Astrocyte (in vitro differentiated cells and primary cell): ENCODE measurements at regions not wholly inside any gene's neighbourhood (a gene's known extent, or its start where the extent isn't known, plus 50 kb on each side); places are given as distances from the start of the nearest gene placed in this dataset.

Experiments used
- DNase-seq: peaks from one replicate; pipeline ENCODE4 v3.0.0-alpha.2; 2010; ENCODE audit warnings: low read depth
- FAIRE-seq: peaks from 2 replicates; lab custom pipeline; 2011; peaks lifted over from hg19 to GRCh38; lab: Jason Lieb, UNC
- H2AFZ ChIP-seq: 2 replicates; pipeline ENCODE4 v1.6.0; 2012; ENCODE audit warnings: low read depth, low read length, inconsistent platforms
- H3K27ac ChIP-seq: 2 replicates; pipeline ENCODE4 v1.5.1; 2011; ENCODE audit warnings: low read depth, low read length, inconsistent platforms
- H3K27me3 ChIP-seq: 2 replicates; pipeline ENCODE4 v1.6.0; 2011; ENCODE audit warnings: low read length, inconsistent platforms; ENCODE audit not compliant: insufficient read depth
- H3K36me3 ChIP-seq: 2 replicates; pipeline ENCODE4 v1.5.1; 2011; ENCODE audit warnings: low read length, inconsistent platforms; ENCODE audit not compliant: insufficient read depth
- H3K4me1 ChIP-seq: 2 replicates; pipeline ENCODE4 v1.5.1; 2011; ENCODE audit warnings: low read length, inconsistent platforms; ENCODE audit not compliant: insufficient read depth
- H3K4me2 ChIP-seq: 2 replicates; pipeline ENCODE4 v1.6.0; 2012; ENCODE audit warnings: low read length, inconsistent platforms
- H3K4me3 ChIP-seq: 2 replicates; pipeline ENCODE4 v1.5.1; 2011; ENCODE audit warnings: low read depth, mild to moderate bottlenecking, low read length, inconsistent platforms; ENCODE audit not compliant: insufficient read depth
- H3K79me2 ChIP-seq: 2 replicates; pipeline ENCODE4 v1.6.0; 2012; ENCODE audit warnings: mild to moderate bottlenecking, low read length, inconsistent platforms; ENCODE audit not compliant: insufficient read depth
- H3K9ac ChIP-seq: 2 replicates; pipeline ENCODE4 v1.6.0; 2012; ENCODE audit warnings: mild to moderate bottlenecking, low read length, inconsistent platforms
- H3K9me3 ChIP-seq: 2 replicates; pipeline ENCODE4 v1.5.1; 2012; ENCODE audit warnings: low read depth, mild to moderate bottlenecking, low read length, inconsistent platforms; ENCODE audit not compliant: insufficient read depth
- H4K20me1 ChIP-seq: 2 replicates; pipeline ENCODE4 v1.6.0; 2012; ENCODE audit warnings: low read length, inconsistent platforms; ENCODE audit not compliant: insufficient read depth
- H3K27ac Mint-ChIP-seq: one replicate; pipeline ENCODE4 v1.8.0; 2021; ENCODE audit warnings: mild to moderate bottlenecking, mixed read lengths; ENCODE audit not compliant: unreplicated experiment
- H3K27me3 Mint-ChIP-seq: one replicate; pipeline ENCODE4 v1.8.0; 2021; ENCODE audit warnings: low read depth, mixed read lengths; ENCODE audit not compliant: unreplicated experiment
- H3K36me3 Mint-ChIP-seq: one replicate; pipeline ENCODE4 v1.8.0; 2021; ENCODE audit warnings: low read depth, mixed read lengths; ENCODE audit not compliant: unreplicated experiment
- H3K4me1 Mint-ChIP-seq: one replicate; pipeline ENCODE4 v1.8.0; 2021; ENCODE audit warnings: low read depth, mixed read lengths; ENCODE audit not compliant: unreplicated experiment
- H3K4me3 Mint-ChIP-seq: one replicate; pipeline ENCODE4 v1.8.0; 2021; ENCODE audit warnings: mild to moderate bottlenecking, moderate library complexity, mixed read lengths; ENCODE audit not compliant: unreplicated experiment
- H3K9me3 Mint-ChIP-seq: one replicate; pipeline ENCODE4 v1.8.0; 2021; ENCODE audit warnings: mild to moderate bottlenecking, mixed read lengths; ENCODE audit not compliant: unreplicated experiment
- EZH2 ChIP-seq: IDR thresholded peaks from 2 replicates; pipeline ENCODE4 v1.6.1; 2012; ENCODE audit warnings: mild to moderate bottlenecking, low read length, inconsistent platforms; ENCODE audit not compliant: insufficient read depth
- TF ChIP-seq, protein P1 (sequence below): IDR thresholded peaks from 2 replicates; pipeline ENCODE4 v1.5.1; 2011; ENCODE audit warnings: low read depth, mild to moderate bottlenecking, inconsistent platforms, low read length, moderate library complexity; ENCODE audit not compliant: insufficient read depth

DNA sequence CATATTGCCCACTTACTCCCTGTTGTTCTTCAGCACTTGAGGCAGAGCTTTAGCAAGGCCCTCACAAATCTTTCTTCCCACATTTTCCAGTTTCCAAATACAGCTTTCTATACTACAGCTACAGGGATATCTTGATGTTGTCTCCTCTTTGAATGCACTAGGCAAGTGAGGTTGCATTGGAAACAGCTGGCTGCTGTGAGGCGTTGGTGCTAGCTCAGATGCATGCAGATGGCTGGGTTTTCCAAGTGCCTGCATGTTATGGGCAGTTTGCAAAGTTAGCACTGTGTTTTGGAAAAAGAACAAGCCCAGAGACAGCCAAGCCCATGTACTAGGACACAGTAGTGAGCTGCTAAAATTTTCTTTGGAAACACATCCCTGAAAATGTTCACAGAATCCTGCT lies 315.1 kb upstream of the RASGEF1B start:
- Histone ChIP-seq H3K36me3 (no peaks in the 10 kb centered on the region), H3K27me3 (no peaks in the 10 kb centered on the region), H3K4me1 (no peaks in the 10 kb centered on the region), H3K4me3 (no peak overlapping the region), H3K4me2 (no peak overlapping the region), H3K27ac (no peak overlapping the region), H3K79me2 (no peaks in the 10 kb centered on the region), H3K9me3 (no peaks in the 10 kb centered on the region), H3K9ac (no peak overlapping the region), H2AFZ (no peak overlapping the region), H4K20me1 (no peaks in the 10 kb centered on the region)
- FAIRE-seq (no peak), DNase-seq (no peak)
- Mint-ChIP-seq H3K4me3 (no peak overlapping the region), H3K9me3 (no peaks in the 10 kb centered on the region), H3K36me3 (no peaks in the 10 kb centered on the region), H3K4me1 (peaks cover 21% of the 10 kb centered on the region), H3K27me3 (no peaks in the 10 kb centered on the region), H3K27ac (peak overlapping the region; percentile 8)
- TF ChIP-seq EZH2 = no peak
- TF ChIP-seq, protein P1, sequence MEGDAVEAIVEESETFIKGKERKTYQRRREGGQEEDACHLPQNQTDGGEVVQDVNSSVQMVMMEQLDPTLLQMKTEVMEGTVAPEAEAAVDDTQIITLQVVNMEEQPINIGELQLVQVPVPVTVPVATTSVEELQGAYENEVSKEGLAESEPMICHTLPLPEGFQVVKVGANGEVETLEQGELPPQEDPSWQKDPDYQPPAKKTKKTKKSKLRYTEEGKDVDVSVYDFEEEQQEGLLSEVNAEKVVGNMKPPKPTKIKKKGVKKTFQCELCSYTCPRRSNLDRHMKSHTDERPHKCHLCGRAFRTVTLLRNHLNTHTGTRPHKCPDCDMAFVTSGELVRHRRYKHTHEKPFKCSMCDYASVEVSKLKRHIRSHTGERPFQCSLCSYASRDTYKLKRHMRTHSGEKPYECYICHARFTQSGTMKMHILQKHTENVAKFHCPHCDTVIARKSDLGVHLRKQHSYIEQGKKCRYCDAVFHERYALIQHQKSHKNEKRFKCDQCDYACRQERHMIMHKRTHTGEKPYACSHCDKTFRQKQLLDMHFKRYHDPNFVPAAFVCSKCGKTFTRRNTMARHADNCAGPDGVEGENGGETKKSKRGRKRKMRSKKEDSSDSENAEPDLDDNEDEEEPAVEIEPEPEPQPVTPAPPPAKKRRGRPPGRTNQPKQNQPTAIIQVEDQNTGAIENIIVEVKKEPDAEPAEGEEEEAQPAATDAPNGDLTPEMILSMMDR = no peak

DNA sequence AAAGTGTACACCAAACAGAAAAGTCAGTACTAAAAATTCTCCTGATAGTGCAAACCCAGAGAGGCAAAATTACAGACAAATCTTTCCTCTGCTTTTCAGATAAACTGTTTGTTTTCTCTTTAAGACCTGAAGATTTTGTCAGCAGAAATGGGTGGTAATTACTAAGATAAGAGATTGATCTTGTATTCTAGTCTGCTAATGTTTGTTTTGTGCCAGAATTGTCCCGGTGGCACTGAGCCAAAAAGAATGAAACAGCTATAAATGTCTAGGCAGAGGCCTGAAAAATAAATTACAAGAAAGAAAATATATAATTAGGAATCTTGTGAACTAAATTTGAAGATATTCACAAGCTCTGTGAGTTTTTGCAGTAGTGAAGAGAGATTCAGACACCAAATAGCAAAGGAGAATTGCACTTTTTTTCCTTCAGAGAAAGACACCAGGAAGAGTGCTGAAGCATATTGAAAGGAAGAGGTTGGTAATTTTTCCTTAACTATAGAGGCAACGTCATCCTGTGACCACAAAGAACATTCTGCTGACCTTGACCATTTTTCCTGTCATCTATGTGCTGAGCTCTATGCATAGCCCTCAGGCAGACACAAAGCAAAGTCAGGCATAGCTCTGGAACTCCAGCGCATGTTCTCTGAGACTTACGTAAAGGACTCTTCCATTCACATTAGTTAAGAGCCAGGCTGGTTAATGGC lies 314.5 kb upstream of the RASGEF1B start:
- Histone ChIP-seq H3K27ac (no peak overlapping the region), H3K4me3 (no peak overlapping the region), H3K4me1 (no peaks in the 10 kb centered on the region), H3K79me2 (no peaks in the 10 kb centered on the region), H3K27me3 (no peaks in the 10 kb centered on the region), H3K4me2 (no peak overlapping the region), H2AFZ (no peak overlapping the region), H3K9ac (no peak overlapping the region), H4K20me1 (no peaks in the 10 kb centered on the region), H3K9me3 (no peaks in the 10 kb centered on the region), H3K36me3 (no peaks in the 10 kb centered on the region)
- FAIRE-seq (no peak), DNase-seq (no peak)
- Mint-ChIP-seq H3K4me3 (no peak overlapping the region), H3K27ac (peak overlapping the region; percentile 69), H3K4me1 (peaks cover 15% of the 10 kb centered on the region), H3K9me3 (no peaks in the 10 kb centered on the region), H3K27me3 (no peaks in the 10 kb centered on the region), H3K36me3 (no peaks in the 10 kb centered on the region)
- no peak for TF ChIP-seq EZH2
- TF ChIP-seq, protein P1 = no peak

DNA sequence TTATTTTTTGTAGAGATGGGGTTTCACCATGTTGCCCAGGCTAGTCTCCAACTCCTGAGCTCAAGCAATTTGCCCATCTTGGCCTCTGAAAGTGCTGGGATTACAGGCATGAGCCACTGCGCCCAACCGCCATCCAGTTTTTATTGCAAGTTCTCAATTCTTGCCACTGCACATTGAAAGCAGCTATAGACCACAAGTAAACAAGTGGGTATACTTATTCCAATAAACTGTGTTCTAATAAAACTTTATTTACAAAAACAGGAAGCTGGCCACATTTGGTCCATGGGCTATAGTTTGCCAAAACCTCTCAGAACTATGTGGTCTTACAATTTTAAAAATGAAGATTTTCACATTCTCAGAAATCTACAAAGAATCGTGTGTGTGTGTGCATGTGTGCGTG lies 313.6 kb upstream of the RASGEF1B start:
- Histone ChIP-seq H3K36me3 (no peaks in the 10 kb centered on the region), H2AFZ (no peak overlapping the region), H3K27me3 (no peaks in the 10 kb centered on the region), H3K79me2 (no peaks in the 10 kb centered on the region), H3K9me3 (no peaks in the 10 kb centered on the region), H3K4me1 (no peaks in the 10 kb centered on the region), H3K9ac (no peak overlapping the region), H3K4me3 (no peak overlapping the region), H3K4me2 (no peak overlapping the region), H3K27ac (no peak overlapping the region), H4K20me1 (no peaks in the 10 kb centered on the region)
- H3K27me3 Mint-ChIP-seq = no peaks in the 10 kb centered on the region
- FAIRE-seq (no peak), DNase-seq (no peak)
- no peaks in the 10 kb centered on the region for H3K36me3 Mint-ChIP-seq
- H3K9me3 Mint-ChIP-seq = no peaks in the 10 kb centered on the region
- no peak overlapping the region for H3K27ac Mint-ChIP-seq
- peaks cover 13% of the 10 kb centered on the region for H3K4me1 Mint-ChIP-seq
- TF ChIP-seq, protein P1 = no peak
- no peak overlapping the region for H3K4me3 Mint-ChIP-seq
